ENCODE measurements at regions not wholly inside any gene's neighbourhood (a gene's known extent, or its start where the extent isn't known, plus 50 kb on each side); places are given as distances from the start of the nearest gene placed in this dataset.

DNA sequence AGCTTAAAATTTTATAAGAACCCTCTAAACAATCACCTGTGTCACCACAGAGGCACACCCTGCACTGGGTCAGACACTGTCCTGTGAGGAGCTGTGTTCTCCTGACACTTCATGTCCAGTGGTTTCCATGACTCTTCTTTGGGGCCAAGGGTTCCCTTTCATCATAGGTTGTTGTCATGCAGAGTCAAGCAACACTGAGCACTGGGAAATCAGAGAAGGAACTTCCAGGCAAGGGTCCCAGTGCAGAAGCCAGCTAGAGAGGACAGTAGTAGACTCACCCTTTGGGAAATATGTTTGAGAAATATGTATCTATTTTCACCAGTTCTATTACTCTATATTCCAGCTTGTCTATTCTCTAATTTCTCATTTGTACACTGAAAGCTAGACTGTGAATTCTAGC is 56.4 kb upstream of the PRSS58 start:
- POLR2A ChIA-PET (ENCODE audit: unreplicated experiment), result no interaction called here
- Histone ChIP-seq H2AK9ac (replicated peaks; ENCODE audit: low read depth, low read length, poor library complexity) (no peak overlapping the region), H3K4me3 (ENCODE audit: insufficient read depth, low read depth, low read length) (no peak overlapping the region), H3K27me3 (ENCODE audit: control insufficient read depth, insufficient read depth, low read length) (no peaks in the 10 kb centered on the region), H2AFZ (replicated peaks; ENCODE audit: low read length, poor library complexity) (no peak overlapping the region), H3K4me2 (ENCODE audit: low read depth, low read length) (no peak overlapping the region), H3K18ac (ENCODE audit: low read depth, low read length) (no peak overlapping the region), H3K56ac (ENCODE audit: extremely low read depth, insufficient read depth, low read length) (no peak overlapping the region), H3K23ac (ENCODE audit: low read depth, low read length) (no peak overlapping the region), H3K9ac (ENCODE audit: low read depth, low read length) (no peak overlapping the region), H2BK15ac (ENCODE audit: low read depth, low read length) (no peak overlapping the region), H3K4me1 (ENCODE audit: control insufficient read depth, insufficient read depth, low read length) (no peaks in the 10 kb centered on the region), H4K5ac (ENCODE audit: low read depth, low read length) (no peak overlapping the region), H4K20me1 (ENCODE audit: insufficient read depth, low read length) (no peaks in the 10 kb centered on the region), H2AK5ac (ENCODE audit: low read depth, low read length) (no peak overlapping the region), H2BK120ac (ENCODE audit: low read depth, low read length) (no peak overlapping the region), H2BK5ac (ENCODE audit: low read depth, low read length, poor library complexity, severe bottlenecking) (no peak overlapping the region), H3K14ac (replicated peaks; ENCODE audit: low read depth, low read length) (no peak overlapping the region), H3K36me3 (ENCODE audit: control insufficient read depth, insufficient read depth, low read length) (no peaks in the 10 kb centered on the region), H3K9me3 (ENCODE audit: control insufficient read depth, insufficient read depth, low read length) (no peaks in the 10 kb centered on the region), H3K4ac (ENCODE audit: low read depth, low read length) (no peak overlapping the region), H3K79me1 (ENCODE audit: low read depth in 1 of 2, low read length in 2 of 2) (no peaks in the 10 kb centered on the region), H3K27ac (ENCODE audit: insufficient read depth, low read length) (no peak overlapping the region), H4K91ac (ENCODE audit: insufficient read depth, low read depth, low read length) (no peak overlapping the region), H4K8ac (ENCODE audit: low read depth in 2 of 2, low read length in 2 of 2) (no peak overlapping the region), H2BK20ac (ENCODE audit: low read depth, low read length) (no peak overlapping the region), H3K9me1 (ENCODE audit: insufficient read depth, low read length) (no peaks in the 10 kb centered on the region)
- CTCF ChIA-PET, result no interaction called here
- no TSS peak for BruUV-seq (replicated peaks)
- in situ Hi-C loops (cut with MboI; ENCODE audit: low sequenced_read_pairs), result no loop called here
- TF ChIP-seq CHD1 (IDR thresholded peaks at IDR 0.05; ENCODE audit: low read depth, low read length), result no peak
- no peak for TF ChIP-seq NFE2L2 (IDR thresholded peaks at IDR 0.05; ENCODE audit: low read depth, low read length)
- no peak for TF ChIP-seq SMC3 (IDR thresholded peaks at IDR 0.05; ENCODE audit: low read depth, low read length)
- TF ChIP-seq USF2 (IDR thresholded peaks at IDR 0.05; ENCODE audit: low read depth, low read length), result no peak
- TF ChIP-seq, protein P1, sequence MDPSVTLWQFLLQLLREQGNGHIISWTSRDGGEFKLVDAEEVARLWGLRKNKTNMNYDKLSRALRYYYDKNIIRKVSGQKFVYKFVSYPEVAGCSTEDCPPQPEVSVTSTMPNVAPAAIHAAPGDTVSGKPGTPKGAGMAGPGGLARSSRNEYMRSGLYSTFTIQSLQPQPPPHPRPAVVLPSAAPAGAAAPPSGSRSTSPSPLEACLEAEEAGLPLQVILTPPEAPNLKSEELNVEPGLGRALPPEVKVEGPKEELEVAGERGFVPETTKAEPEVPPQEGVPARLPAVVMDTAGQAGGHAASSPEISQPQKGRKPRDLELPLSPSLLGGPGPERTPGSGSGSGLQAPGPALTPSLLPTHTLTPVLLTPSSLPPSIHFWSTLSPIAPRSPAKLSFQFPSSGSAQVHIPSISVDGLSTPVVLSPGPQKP (IDR thresholded peaks at IDR 0.05; ENCODE audit: borderline replicate concordance, low read depth, low read length), result no peak
- ATAC-seq (ENCODE audit: low read depth) (no peak), DNase-seq (no peak)
- intact Hi-C loops (cut with micrococcal nuclease), result no loop called here
- dilution Hi-C loops (cut with HindIII; ENCODE audit: low sequenced_read_pairs, unreplicated experiment), result no loop called here
